NCI-H82 (cell line): ENCODE measurements at regions not wholly inside any gene's neighbourhood (a gene's known extent, or its start where the extent isn't known, plus 50 kb on each side); places are given as distances from the start of the nearest gene placed in this dataset.

Source experiments
- DNase-seq: peaks from one replicate; lab custom pipeline; 2025; lab: John Stamatoyannopoulos, UW

DNA sequence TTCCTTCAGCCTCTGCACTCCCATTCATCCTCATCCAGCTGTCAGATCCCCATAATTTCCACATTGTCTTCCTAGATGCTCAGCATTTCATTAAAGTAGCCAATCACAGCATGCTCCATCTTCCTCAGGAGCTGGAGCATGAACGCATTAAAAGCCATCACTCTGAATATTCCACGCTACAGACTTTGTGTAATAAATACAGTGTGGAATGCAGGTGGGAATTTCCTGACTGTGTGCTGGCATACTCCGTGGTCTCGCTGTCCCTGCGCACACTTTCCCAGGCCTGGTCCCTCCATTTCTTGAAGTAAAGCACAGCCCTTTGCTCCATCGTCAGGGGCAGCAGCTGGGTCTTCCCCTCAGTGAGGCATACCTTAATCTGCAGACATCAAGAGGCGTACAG, 123.7 kb upstream of the NCK2 start:
- no peak for DNase-seq

DNA sequence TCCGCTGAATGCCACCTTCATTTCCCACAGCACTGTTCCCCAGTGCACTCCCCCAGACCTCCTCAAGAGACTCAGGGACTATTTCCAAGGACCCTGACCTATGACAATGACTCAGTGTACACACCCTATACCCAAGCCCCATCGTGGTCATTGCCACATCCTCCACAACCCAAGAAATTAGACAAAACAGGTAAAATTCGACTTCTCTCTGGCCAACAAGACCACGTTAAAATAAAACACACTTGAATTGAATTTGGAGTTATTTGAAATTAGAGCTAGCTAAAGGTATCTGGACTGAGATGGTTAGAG, 126.4 kb upstream of the NCK2 start:
- DNase-seq, result no peak

DNA sequence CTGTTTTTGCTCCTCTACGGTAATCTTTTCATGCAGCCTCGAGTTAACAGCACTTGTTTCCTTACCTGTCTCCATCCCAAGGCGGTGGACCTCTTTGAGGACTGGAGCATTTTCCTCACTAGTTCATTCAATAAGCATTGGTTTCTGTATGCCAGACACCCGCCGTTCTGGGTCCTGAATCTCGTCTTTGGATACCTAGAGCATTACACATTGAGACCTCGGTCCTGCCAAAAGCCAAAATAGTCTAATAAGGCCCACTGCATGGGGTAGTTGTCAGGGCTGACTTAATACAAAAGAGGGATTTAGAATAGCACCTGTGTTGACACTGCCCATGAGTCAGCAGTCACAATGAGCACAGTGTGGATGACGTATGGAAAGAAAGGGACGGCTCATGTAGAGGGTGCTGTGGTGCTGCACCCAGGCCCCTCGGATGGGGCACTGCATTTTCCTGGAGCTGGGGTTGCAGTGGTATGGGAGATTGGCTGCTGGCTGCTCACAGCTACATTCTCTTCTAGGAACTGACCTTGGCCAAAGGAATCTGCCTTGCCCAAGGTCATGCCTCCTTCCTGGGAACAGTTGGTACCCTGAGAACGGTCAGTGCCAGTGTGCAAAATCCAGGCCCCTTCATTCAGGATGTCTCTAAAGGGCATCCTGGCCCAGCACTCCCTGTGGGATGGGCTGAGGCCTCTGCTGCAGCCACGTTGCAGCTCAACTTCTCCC, 126.9 kb upstream of the NCK2 start:
- DNase-seq, result no peak

DNA sequence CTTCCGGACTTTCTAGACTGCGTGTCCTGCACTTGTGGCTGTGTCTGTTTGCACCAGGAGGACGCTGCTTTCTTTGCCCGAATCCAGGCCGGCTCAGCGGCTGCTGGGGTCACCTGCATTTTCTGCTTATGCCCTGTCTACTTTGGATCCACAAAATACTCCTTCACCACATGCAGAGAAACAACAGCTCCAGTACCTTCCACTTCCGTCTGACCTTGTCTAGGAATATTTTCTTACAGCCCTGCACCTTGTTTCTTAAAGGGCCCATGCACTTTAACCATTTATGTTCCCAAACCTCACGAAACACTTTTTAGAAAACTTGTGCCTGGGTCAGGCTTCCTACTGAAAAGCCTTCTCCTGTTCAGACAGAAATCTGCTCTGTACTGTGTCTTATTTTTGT, 129.4 kb upstream of the NCK2 start:
- no peak for DNase-seq

DNA sequence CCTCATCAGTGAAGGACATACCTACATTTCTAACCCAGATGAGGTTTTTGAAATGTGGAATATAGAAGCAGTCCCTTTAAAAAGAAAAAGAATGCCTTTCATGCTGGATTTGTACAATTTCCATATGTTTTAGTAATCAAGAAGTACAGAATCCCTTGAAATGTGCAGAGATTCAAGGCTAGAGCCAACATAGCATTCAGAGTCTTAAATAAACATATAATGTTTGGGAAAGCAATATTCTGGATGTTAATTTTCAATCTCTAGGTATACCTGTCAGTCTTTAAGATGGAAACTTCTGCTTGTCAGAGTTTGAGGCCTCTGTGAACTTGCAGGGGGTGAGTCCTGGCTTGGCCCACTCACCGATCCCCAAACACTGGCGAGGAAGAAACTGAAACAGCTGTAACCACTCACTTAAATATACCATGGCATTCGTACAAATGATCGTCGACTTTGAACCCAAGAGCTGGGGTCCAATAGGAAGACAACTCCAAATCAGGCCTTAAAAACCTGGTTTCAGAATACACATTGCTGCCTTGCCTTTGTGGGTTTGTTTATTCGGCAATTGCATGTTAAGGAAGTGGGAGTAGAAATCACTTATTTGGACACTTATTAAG, 132.8 kb upstream of the NCK2 start:
- no peak for DNase-seq

DNA sequence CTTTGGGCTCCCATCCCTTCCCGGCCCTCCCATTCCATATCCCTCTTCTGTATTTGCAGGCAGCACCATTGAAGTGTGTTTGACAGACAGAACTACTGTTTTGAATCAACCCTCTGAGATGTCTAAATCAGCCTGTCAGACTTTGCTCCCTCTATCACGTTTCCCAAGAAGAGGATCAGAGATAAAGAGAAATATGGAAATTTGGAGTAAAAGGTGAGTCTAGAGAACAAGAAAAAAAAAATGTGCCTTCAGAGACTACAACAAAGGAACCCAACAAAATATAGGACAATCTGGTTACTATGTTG, 133.4 kb upstream of the NCK2 start:
- DNase-seq, result no peak

DNA sequence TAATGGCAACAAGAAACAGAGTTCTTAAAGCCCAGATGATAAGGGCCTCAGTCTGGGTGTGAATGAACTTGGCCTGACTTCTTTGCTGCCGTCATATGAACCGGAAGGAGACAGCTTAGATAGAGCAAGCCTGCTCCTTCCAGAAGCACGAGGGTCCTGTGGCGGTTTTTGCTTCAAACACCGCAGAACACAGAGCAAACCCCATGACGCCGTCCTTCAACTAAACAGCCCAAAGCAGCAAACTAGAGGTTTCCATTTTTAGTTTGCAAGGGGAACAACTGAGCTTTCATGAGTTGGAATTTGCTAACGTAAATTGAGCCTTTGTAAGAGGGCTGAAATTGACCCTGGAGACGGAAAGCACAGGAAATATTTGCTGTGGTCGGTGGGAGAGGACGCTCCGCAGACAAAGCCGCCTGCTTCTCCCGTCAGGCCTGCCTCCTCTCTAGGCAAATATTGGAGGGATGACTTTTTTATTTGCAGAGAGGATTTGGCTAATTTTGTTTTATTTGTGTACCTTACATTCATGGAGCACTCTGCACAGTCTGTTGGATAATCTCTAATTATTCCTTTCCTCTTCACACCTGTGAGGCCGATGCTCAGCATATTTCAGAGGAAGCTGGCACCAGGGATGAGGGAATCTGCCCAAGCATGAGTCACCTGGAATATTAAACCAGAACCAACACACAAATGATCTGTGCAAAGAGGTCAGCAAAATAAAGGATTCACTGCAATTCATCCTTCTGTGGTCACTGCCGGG, 134.0 kb upstream of the NCK2 start:
- DNase-seq, result no peak

DNA sequence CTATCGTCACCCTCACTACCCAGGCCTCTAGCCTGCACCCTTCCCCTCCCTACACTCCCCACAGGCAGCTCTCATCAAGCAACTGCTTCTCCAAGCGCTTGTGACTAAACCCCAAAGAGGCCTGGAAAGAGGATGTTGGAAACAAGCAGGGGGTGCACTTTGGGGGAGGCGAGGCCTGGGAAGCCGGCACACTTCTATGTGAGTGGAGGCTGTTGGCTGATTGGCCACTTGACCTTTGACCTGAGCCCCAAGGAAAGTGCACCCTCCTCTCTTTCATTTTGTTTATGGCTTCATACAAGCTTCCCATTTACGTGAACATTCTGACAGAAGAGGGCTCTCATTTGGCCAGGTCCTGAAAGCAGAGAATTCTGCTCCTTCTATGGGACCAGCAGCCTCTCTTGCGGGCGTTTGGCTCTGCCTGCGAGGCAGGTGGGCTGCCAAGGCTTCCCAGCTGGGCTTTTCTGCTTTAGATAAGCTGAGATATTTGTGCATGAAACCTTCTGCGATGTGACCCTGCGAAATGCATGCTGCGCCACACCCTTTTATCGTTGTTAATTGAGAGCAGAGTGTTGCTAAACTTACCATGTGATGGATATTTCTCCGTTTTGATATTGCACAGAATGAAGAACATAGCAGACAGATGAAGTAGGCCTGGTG, 134.8 kb upstream of the NCK2 start:
- no peak for DNase-seq

DNA sequence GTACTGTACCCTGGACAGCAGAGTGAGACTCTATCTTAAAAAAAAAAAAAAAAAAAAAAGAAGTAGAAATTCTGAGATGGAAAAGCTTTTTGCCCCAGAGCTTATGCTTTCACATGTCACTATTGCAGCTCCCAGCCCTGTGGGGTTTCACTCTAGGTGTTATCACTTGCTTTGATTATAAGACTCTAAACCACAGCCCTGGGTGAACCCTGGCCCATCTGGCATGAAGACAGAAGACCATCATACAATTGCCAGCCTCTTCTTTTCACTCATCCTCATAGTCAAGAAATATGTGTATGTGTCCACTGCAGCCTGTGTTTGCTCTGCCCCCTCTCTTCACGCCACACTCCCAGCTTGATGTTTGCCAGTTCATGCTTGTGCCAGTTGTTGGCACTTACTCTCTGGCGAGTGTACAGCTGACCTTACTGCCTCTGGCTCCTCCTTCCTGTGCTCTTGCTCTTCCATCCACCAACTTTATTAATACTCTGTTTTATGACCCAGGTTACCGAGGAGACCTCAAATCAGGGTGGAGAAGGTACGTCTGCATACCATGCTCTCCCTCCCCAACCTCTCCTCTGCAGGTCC, 136.7 kb upstream of the NCK2 start:
- DNase-seq, result no peak

DNA sequence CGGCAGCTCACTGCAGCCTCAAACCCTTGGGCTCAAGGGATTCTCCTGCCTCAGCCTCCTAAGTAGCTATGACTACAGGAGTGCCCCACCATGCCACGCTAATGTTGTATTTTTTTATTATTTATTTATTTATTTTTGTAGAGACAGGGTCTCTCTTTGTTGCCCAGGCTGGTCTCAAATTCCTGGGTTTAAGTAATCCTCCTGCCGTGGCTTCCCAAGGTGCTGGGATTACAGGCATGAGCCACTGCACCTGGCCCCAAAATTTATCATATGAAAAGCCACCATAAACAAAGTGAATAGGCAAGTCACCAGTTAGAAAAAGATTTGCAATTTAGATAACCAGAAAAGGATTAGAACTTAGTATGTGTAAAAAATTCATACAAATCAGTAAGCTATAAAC, 138.6 kb upstream of the NCK2 start:
- DNase-seq, result no peak

DNA sequence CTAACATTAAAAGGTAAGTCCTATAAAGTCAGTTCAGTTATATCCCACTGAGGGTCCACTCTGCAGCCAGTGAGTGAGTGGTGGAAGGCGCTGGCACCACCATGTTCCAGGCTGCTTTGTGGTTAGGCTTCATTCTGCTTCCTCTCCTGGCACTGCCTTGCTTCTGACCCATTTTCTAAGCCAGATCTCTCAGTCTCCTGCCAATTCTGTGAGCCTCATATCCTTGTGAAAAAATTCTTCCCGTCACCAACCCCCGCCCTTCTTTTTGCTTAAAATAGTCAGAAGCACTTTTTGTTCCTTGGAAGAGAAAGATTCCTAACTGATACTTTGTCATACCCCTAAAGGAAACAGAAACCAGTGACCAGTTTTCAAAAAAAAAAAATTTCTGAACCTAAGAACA, 139.8 kb upstream of the NCK2 start:
- no peak for DNase-seq

DNA sequence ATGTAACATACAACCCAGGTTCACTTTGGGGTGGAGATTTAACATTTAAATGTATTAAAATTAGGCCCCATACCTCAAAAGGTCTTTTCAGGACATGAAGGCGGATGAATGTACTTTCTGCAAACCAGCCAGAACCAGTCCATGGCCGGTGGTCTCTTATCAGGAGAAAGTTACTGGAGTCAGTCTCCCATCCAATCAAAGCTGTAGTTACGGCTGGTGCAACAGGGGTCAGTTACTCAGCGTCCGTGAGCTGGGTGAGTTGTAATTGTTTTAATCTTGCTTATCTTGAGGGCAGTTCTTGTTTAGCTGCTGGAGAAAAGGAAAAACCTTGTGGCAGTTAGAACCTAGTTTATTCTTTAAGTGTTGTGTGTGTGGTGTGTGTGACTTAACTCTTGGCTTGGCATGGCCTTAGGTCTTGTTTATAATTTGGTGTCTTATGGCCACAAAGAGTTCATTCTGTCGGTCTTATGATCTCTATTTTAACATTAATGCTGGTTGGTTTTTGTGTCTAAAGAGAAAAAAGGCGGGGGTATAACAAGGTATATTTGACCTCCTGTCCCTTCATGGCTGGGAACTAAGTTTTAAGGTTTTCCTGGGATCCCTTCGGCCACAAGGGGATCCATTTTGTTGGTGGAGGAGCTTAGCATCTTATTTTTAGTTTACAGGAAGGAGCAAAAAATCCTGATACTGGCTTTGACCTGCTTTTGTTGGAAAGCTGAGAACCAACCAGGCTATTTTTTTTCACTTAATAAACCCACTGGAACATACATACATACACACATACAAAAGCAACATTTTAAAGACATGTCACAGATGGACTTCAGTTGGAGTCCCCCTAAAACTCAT, 143.5 kb upstream of the NCK2 start:
- DNase-seq, result no peak

DNA sequence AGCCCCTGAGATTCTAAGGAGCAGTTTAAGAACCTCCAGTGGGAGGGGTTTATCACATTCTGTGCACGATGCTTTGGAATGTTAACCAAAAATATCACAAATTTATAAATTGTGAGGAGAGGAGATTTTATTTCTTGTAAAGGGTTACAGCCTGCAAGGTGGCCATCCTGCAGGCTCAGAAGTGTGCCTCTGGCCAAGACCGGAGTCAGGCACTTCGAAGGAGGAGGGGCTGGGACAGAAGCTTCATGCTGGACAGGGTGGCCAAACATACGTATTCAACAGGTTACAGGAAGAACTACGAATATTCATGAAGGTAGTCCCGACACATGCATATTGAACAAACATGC, 144.1 kb upstream of the NCK2 start:
- DNase-seq, result no peak

DNA sequence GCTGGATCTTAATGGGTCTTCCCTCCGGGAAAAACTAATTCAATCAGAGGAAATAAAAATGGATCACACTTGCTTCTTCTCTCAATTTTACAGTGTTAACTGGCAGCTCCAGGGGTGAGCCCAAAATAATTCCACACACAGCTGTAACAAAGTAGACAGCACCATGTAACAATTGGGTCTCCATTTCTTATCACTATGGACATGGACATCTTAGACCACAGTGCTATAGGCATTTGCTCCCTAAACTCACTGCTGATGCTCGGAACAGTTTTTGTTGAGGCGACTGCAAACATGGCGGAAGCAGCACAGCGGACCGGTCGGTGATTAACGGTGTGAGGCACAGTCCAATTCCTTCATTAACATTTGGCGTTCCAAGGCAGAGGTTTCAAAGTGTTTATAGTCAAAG, 144.7 kb upstream of the NCK2 start:
- no peak for DNase-seq

DNA sequence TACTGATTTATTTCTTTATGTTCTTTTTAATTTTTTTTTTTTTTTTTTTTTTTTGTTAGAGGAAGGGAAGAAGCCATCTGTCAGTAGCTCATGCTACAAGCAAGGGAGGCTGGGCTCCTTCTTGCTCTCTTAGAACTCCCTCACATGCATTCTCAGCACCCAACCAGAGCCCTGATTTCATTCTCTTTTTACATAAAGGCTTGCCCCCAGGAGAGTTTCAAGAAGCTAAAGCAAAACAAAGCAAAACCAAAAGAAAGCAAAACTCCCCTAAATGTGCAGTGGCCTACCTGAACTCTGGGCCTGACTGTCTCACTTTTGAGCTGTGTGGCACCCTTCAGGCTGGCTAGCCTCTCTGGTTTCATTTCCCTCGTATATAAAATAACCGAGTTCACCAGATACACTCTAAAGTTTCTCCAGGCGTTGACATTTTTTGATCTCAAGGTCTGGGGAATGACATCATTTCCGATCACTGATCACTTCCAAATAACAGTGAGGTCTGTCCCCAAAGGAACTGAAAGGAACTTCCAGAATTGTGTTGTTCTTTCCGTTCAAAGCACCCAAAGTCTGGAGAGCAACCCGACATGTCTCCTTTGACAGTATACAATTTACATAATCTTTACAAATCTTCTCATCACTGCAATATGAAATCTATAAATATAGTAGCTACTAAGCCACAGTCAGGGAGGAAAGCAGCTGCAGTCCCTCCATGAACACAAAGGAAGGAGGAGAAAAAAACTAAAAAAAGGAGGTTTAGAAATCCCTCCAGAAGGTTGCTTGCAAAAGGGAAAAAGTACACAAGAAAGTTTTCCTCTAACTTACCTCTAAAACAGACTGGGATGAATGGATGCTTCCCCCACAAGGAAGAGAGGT, 145.6 kb upstream of the NCK2 start:
- no peak for DNase-seq

DNA sequence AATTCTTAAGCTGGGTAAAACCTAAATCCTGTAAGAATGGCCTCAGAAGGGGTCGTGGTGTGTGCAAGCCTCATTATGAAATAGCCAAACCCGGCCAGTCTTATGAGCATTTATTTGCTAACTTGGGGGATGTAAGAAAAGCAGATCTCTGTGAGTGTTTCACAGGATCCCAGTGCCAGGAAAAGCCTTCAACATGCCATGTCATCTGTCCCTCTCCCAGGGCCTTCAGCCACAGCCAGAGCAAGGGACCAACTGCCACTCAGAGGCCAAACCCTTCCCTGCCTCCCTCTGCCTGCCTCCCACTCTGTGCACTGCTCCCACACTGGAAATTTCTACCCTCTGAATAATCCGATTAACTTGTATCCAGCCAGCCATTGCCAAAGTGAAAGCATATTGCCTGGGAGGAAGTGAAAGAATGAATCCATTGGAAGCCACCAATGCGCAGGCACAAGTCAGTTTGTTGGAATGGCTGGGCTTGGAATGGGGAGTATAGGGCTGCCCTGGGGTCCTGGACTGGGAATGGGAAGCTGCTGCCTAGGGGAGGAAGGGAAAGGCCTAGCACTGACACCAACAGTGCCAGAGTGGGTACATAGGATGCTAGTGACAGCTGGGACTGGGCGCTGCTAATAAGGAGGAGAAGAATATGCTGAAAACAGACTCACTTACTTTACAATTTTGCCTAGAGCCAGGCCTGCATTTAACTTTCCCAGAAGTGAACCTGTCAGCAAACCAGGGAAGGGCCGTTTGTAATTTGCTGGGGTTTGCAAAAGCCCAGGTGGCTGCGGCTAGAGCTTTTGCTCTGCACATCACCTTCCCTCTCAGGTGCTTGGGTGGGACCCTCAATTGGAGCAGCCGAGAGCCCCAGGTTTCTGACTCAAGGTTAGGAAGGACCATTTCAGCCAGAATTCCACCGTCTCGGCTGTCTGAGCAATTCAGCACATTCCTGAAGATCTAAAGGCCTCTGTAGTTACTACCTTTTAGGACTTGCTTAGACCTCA, 146.6 kb upstream of the NCK2 start:
- peak; percentile 93 for DNase-seq

DNA sequence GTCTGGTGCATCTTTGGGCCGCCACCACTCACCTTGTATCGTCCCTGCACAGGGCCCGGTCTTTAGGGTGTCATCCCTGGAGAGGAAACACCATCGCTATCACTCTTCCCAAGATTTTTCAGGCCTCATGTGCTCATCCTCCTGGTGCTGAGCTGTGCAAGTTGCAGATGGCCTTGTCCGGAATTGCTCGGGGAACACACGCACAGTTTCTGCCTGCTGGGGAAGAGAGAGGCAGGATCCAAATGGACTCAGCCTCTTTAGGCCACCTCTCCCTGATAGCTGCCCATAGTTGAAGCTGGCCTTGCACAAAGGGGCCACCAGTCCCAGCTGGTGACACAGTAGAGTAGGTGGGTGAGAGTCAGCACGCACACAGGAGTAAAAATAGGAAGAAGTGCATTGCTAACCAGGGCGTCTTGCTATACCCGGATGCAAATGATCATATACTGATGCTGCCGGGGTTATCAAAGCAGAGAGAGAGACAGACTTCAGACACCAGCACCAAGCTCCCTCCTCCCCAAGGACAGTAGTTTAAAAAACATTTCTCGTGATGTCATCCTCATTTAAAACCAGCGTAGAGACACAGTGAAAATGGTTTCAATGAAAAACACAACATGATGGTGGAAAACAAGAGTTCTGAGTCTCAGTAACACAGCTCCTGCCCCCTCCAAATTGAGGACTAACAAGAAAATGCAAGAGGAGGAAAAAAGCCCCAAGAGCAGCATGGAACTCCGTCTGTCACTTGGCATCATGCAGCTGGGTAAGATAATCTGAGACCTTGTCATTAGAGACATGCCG, 147.5 kb upstream of the NCK2 start:
- DNase-seq, result peak; percentile 87

DNA sequence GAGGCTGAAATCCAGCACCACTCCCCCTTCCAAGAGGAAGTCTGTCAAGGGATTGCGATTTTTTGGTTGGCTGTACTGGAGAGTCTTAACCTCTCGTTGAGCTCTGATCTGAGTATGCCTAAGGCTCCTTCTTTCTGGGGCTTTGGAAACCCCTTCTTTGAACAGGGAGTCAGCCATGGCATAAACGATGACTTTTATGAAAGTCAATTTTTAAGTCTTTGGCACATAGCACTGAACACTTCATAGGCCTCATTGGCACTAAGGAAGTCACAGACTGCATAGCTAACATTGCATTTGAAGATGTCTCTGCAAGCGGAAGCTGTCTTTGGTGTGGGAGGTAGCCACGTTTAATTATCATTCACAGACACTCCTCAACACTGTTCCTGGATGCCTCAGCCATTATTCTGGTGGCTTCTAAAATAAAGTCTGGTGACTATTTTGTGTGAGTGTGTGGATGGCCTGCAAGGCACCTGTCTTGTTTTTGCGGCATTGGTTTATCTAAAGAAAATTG, 148.2 kb upstream of the NCK2 start:
- no peak for DNase-seq

DNA sequence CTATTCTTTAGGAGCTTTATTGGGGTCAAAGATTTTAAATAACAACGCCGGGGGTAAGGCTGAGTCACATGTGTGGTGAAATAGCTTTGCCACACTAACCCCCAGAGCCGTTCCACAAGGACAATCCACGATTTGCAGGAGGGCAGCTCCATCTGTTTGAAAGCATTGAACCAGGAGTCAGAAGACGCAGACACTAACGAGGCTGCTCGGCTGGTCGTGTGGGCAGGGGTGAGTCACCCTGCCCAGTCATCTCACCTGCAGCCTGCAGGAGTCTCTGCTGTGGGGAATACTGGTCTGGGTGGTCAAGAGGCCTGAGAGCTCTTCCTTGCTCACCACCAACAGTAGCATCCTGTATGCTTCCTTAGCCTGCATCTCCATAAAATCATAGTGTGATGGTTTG, 149.2 kb upstream of the NCK2 start:
- DNase-seq, result no peak
